K562 (cell line): ENCODE measurements at regions not wholly inside any gene's neighbourhood (a gene's known extent, or its start where the extent isn't known, plus 50 kb on each side); places are given as distances from the start of the nearest gene placed in this dataset.

Experiments
- ATAC-seq: fragments of 200-7000 bp; cut with Tn5 transposase; 3 replicates; pipeline ENCODE4 v1.9.1; 2020; ENCODE audit warnings: moderate library complexity
- BruUV-seq: library from RNA; stranded (reverse); fragments of 400-500 nt; replicated peaks from 2 replicates; lab custom pipeline; 2021; lab: Mats Ljungman, UMichigan
- CTCF ChIA-PET: fragments of 300-600 bp; formaldehyde crosslinking; extraction: SDS; loops from one replicate; lab custom pipeline; 2021; ENCODE audit warnings: low intra/inter-chr PET ratio; lab: Yijun Ruan, JAX
- POLR2A ChIA-PET: fragments of 300-600, 350-650 bp; sonication (Branson Sonifier 250); formaldehyde crosslinking; extraction: SDS; loops from one replicate; lab custom pipeline; 2021; ENCODE audit warnings: antibody characterized with exemption, inconsistent platforms; lab: Yijun Ruan, JAX
- DNase-seq, 4 experiments: peaks; one replicate each; pipeline versions ENCODE4 v3.0.0 to v3.0.0-alpha.2; 2011 to 2018; ENCODE audit warnings: low spot score in 3 of 4, mixed read lengths in 3 of 4; ENCODE audit errors: extremely low read depth in 1 of 4
- FAIRE-seq: peaks from 2 replicates; lab custom pipeline; 2011; peaks lifted over from hg19 to GRCh38; lab: Jason Lieb, UNC
- H2AFZ ChIP-seq: 2 replicates; pipeline ENCODE4 v1.6.0; 2011; ENCODE audit warnings: low read depth, low read length, control low read depth, inconsistent platforms
- H3K27ac ChIP-seq: fragments of 200-600 bp; 3 replicates; pipeline ENCODE4 v1.8.0; 2011; ENCODE audit warnings: low read depth, mild to moderate bottlenecking, control low read depth, inconsistent platforms, low read length, moderate library complexity, mixed read lengths; ENCODE audit errors: extremely low read depth
- H3K27me3 ChIP-seq, 2 experiments: fragments of 300-600 bp in 1 of 2; 2 replicates in 1 of 2; 3 replicates in 1 of 2; pipeline versions ENCODE4 v1.6.0 to v1.8.0; 2011; ENCODE audit warnings: inconsistent platforms in 2 of 2, low read length in 2 of 2, mild to moderate bottlenecking in 1 of 2, mixed read lengths in 1 of 2, moderate library complexity in 1 of 2; ENCODE audit not compliant: control insufficient read depth in 2 of 2, insufficient read depth in 2 of 2
- H3K36me3 ChIP-seq: fragments of 300-600 bp; 3 replicates; pipeline ENCODE4 v1.8.0; 2011; ENCODE audit warnings: mild to moderate bottlenecking, low read length, inconsistent platforms; ENCODE audit not compliant: control insufficient read depth, insufficient read depth
- H3K4me1 ChIP-seq, 2 experiments: fragments of 200-600 bp in 1 of 2; replicated peaks in 1 of 2; 2 replicates in 1 of 2; 3 replicates in 1 of 2; pipeline versions ENCODE4 v1.5.1 to v1.8.0; 2011; ENCODE audit warnings: inconsistent platforms in 2 of 2, low read length in 2 of 2, mild to moderate bottlenecking in 1 of 2, mixed read lengths in 1 of 2, moderate library complexity in 1 of 2; ENCODE audit not compliant: control insufficient read depth in 2 of 2, insufficient read depth in 2 of 2
- H3K4me2 ChIP-seq: 2 replicates; pipeline ENCODE4 v1.6.1; 2011; ENCODE audit warnings: low read length, control low read depth, inconsistent platforms, mixed read lengths; ENCODE audit not compliant: insufficient read depth
- H3K4me3 ChIP-seq: fragments of 200-600 bp; sonication (generic), shearing (Covaris generic); 2 replicates; pipeline ENCODE4 v1.5.1; 2016; ENCODE audit warnings: control low read depth, inconsistent platforms
- H3K79me2 ChIP-seq: fragments of 200-600 bp; 3 replicates; pipeline ENCODE4 v1.8.0; 2011; ENCODE audit warnings: low read length, inconsistent platforms; ENCODE audit not compliant: control insufficient read depth, insufficient read depth
- H3K9ac ChIP-seq, 2 experiments: 2 replicates each; pipeline versions ENCODE4 v1.6.0 to v1.6.1; 2011; ENCODE audit warnings: low read depth in 2 of 2, low read length in 2 of 2, control low read depth in 1 of 2, inconsistent platforms in 1 of 2, mild to moderate bottlenecking in 1 of 2, mixed read lengths in 1 of 2; ENCODE audit not compliant: insufficient read depth in 1 of 2
- H3K9me1 ChIP-seq: one replicate; pipeline ENCODE4 v1.6.0; 2011; ENCODE audit warnings: inconsistent platforms, mild to moderate bottlenecking, low read length, moderate library complexity; ENCODE audit not compliant: control insufficient read depth, insufficient read depth
- H3K9me3 ChIP-seq: replicated peaks from 2 replicates; pipeline ENCODE4 v1.5.1; 2011; ENCODE audit warnings: low read depth, low read length, inconsistent platforms; ENCODE audit not compliant: control insufficient read depth, insufficient read depth
- H4K20me1 ChIP-seq: replicated peaks from 2 replicates; pipeline ENCODE4 v1.6.1; 2011; ENCODE audit warnings: low read length, inconsistent platforms, mixed read lengths; ENCODE audit not compliant: control insufficient read depth, insufficient read depth
- BDP1 ChIP-seq: IDR thresholded peaks from 3 replicates; pipeline ENCODE4 v1.6.1; 2011; ENCODE audit not compliant: insufficient read length, insufficient read depth
- CTBP1 ChIP-seq: fragments of 450-650 bp; IDR thresholded peaks from 2 replicates; pipeline ENCODE4 v1.6.1; 2016; ENCODE audit warnings: borderline replicate concordance
- FOXA3 ChIP-seq, 2 experiments: fragments of 450-650 bp in 1 of 2; sonication (generic) in 1 of 2; formaldehyde crosslinking; IDR thresholded peaks in 1 of 2; conservative IDR thresholded peaks in 1 of 2; 2 replicates each; pipeline versions ENCODE4 v1.4.0 to v1.8.0; 2020 to 2022; ENCODE audit warnings: mild to moderate bottlenecking in 2 of 2, missing genetic modification reagents in 1 of 2
- GABPB2 ChIP-seq: fragments of 250-450 bp; sonication (Bioruptor Pico); conservative IDR thresholded peaks from 2 replicates; pipeline ENCODE4 v1.5.1; 2021; ENCODE audit warnings: mild to moderate bottlenecking
- KAT7 ChIP-seq: sonication (generic); formaldehyde crosslinking; IDR thresholded peaks from 2 replicates; pipeline ENCODE4 v1.8.0; 2022; ENCODE audit warnings: missing genetic modification reagents, mild to moderate bottlenecking, borderline replicate concordance
- PHB2 ChIP-seq: fragments of 450-650 bp; IDR thresholded peaks from 2 replicates; pipeline ENCODE4 v1.6.1; 2017; ENCODE audit warnings: low read depth
- RBFOX2 ChIP-seq: fragments of 200-400 bp; formaldehyde crosslinking; IDR thresholded peaks from 2 replicates; pipeline ENCODE4 v1.6.1; 2017; ENCODE audit warnings: low read depth, mild to moderate bottlenecking, low read length, moderate library complexity
- ZNF165 ChIP-seq: fragments of 250-450 bp; sonication (Bioruptor Pico); IDR thresholded peaks from 2 replicates; pipeline ENCODE4 v1.4.0; 2020; ENCODE audit warnings: borderline replicate concordance
- WGBS: fragments of 100-300 bp; shearing (Covaris generic); methylation state at CpG from one replicate; pipeline ENCODE4 v1.1.6; 2016; ENCODE audit warnings: low coverage, mixed read lengths; ENCODE audit not compliant: insufficient coverage; ENCODE audit errors: missing lambda C conversion rate; 5-methylcytosine and 5-hydroxymethylcytosine counted together
- in situ Hi-C: fragments of 300-500 bp; cut with MboI; formaldehyde crosslinking; loops from 4 replicates; pipeline ENCODE4 v1.15.0; 2018; ENCODE audit warnings: inconsistent platforms, mixed read lengths
- intact Hi-C: fragments of 100-400 bp; cut with micrococcal nuclease; formaldehyde crosslinking; loops from 2 replicates; pipeline ENCODE4 v1.14.2; 2022

- TF ChIP-seq FOXA3 (CRISPR knock-in tag; conservative IDR thresholded peaks at IDR 0.05 in 1 of 2, IDR thresholded peaks at IDR 0.05 in 1 of 2), result no peak
Measured at GRCh38 chr21:22961258-22961657, 1963.0 kb downstream of the NCAM2 start (continued).

- in situ Hi-C loops, result no loop called here
- Histone ChIP-seq H3K36me3 (no peaks in the 10 kb centered on the region), H3K4me1 (no peaks in the 10 kb centered on the region), H3K4me2 (no peak overlapping the region), H3K79me2 (no peaks in the 10 kb centered on the region)
- POLR2A ChIA-PET, result no interaction called here
- TF ChIP-seq CTBP1, result no peak
- no peak for TF ChIP-seq KAT7 (CRISPR knock-in tag)
- TF ChIP-seq GABPB2 (CRISPR knock-in tag), result no peak
- TF ChIP-seq RBFOX2, result no peak
- TF ChIP-seq BDP1, result no peak
- no peak for TF ChIP-seq ZNF165 (CRISPR knock-in tag)
- no peak for TF ChIP-seq PHB2
- TF ChIP-seq, all 486 proteins: peak for 0
- no TSS peak for BruUV-seq
- CTCF ChIA-PET, result no interaction called here
- Histone ChIP-seq H3K9me1 (no peaks in the 10 kb centered on the region), H3K9me3 (0 out of 2 replicates have a peak, but pooled peaks cover 1% of the 10 kb centered on the region), H2AFZ (no peak overlapping the region), H3K27me3 (no peaks in the 10 kb centered on the region), H4K20me1 (no peaks in the 10 kb centered on the region), H3K27ac (no peak overlapping the region), H3K4me3 (no peak overlapping the region), H3K9ac (no peak overlapping the region)
- intact Hi-C loops, result no loop called here
- WGBS, result 2% methylated on average over 3 of the region's 3 CpGs
- DNase-seq (no peak), FAIRE-seq (no peak), ATAC-seq (no peak)
Measured at GRCh38 chr21:22965455-22966135, 1967.4 kb downstream of the NCAM2 start.
